GM12891 (cell line): ENCODE measurements at regions not wholly inside any gene's neighbourhood (a gene's known extent, or its start where the extent isn't known, plus 50 kb on each side); places are given as distances from the start of the nearest gene placed in this dataset.

ENCODE experiments used
- PAX5 ChIP-seq: IDR thresholded peaks from 2 replicates; pipeline ENCODE4 v1.6.1; 2011; ENCODE audit warnings: low read length, moderate library complexity, mild to moderate bottlenecking; ENCODE audit not compliant: insufficient read depth, severe bottlenecking
- POLR2A ChIP-seq: IDR thresholded peaks from 2 replicates; pipeline ENCODE4 v1.6.1; 2011; ENCODE audit warnings: low read depth, low read length, control low read depth
- POLR2AphosphoS5 ChIP-seq: IDR thresholded peaks from 2 replicates; pipeline ENCODE4 v1.6.1; 2011; ENCODE audit warnings: low read depth, low read length, control low read depth
- POU2F2 ChIP-seq: IDR thresholded peaks from 2 replicates; pipeline ENCODE4 v1.6.1; 2011; ENCODE audit warnings: low read depth, mild to moderate bottlenecking, control low read depth, low read length, moderate library complexity
- SPI1 ChIP-seq: IDR thresholded peaks from 2 replicates; pipeline ENCODE4 v1.6.1; 2011; ENCODE audit warnings: low read depth, low read length, control low read depth
- TAF1 ChIP-seq: IDR thresholded peaks from 2 replicates; pipeline ENCODE4 v1.6.1; 2011; ENCODE audit warnings: low read depth, low read length, control low read depth

DNA sequence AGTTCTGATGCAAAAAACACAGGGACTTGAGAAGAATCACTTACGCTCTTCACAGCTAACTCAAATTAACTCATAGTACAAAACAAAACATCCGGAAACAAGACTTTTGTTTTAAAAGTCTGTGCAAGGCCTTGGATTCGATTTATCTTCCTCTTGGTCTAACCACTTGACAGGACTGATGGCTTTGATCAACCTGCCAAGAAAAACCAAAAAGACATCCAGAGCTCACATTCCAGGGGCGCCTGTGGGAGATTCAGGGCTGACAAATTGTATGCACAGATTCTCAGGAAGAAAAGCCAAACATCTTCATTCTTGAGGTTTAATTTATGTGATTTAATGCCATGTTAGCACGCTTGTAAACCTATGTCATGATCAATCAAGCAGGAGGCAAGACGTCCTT, 129.1 kb upstream of the TMCC3 start:
- no peak for TF ChIP-seq POLR2AphosphoS5
- TF ChIP-seq POLR2A: no peak
- TF ChIP-seq TAF1: no peak
- TF ChIP-seq SPI1: no peak
- no peak for TF ChIP-seq PAX5
- no peak for TF ChIP-seq POU2F2
